NCI-H510A (cell line): ENCODE measurements at regions not wholly inside any gene's neighbourhood (a gene's known extent, or its start where the extent isn't known, plus 50 kb on each side); places are given as distances from the start of the nearest gene placed in this dataset.

ENCODE experiments used
- DNase-seq: peaks from one replicate; lab custom pipeline; 2025; lab: John Stamatoyannopoulos, UW

GRCh38 chr3:118809696-118810498 lies 224.7 kb downstream of the IGSF11 start:
- DNase-seq = no peak

GRCh38 chr3:118810499-118811035 lies 224.1 kb downstream of the IGSF11 start:
- no peak for DNase-seq

DNA sequence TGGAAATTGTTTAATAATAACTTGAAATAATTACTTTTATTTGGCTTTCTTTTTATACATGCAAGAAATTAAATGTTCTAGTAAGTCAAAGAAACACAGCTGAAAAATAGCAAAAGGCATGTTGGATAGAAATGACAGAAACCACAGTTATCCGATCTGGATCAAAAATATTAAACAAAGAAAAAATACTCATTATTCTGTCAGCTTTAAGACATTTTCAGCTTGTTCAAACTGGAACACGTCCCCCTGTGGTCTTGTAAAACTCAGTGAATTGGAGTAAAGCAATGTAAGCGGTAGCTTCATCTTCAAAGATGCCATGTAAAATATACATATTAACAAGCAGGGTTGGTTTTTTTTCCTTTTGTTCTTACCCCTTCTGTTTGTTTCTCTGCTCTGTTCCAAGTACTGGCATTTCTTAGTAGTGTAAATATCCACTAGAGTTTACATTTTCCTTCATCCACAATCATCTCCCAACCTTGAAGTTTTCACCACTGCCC lies 223.4 kb downstream of the IGSF11 start:
- DNase-seq = no peak

- no peak for DNase-seq
Measured at GRCh38 chr3:118813472-118813871, 221.2 kb downstream of the IGSF11 start.

DNA sequence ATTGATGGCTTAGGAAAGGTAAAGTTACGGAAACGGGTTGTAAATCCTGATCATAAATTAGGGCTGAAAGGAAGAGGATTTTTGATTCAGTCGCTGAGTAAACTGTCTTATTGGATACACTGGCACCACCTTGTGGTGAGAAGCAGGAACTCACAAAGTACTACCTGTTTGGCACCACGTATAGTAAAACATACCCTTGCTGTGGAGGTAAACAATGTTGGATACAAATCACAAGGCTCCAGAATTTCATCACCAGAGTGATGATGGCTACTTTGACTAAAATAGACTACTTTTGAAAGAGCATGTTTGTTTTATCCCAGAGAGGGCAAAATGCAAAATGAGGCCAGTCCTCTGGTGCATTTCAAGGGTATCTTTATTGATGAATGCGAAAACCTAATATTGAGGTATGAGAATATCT lies 216.9 kb downstream of the IGSF11 start:
- no peak for DNase-seq

DNA sequence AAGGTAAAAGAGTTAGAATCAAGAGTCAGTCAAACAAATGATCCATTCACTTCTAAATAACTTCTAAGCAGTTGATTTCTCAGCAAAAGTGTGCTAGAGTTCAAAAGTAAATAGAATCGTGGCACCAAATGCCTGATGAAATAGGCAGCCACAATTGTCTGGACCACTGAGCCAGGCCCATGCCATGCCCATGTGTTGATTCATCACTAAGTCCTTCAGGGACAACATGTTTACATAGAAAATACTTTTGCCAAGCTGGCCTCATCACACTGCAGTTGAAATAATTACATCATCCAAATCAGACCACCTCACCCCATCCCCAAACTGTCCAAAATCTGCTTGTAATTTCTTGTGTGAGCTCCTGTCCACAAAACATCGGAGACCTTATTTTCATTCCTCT lies 216.3 kb downstream of the IGSF11 start:
- no peak for DNase-seq

DNA sequence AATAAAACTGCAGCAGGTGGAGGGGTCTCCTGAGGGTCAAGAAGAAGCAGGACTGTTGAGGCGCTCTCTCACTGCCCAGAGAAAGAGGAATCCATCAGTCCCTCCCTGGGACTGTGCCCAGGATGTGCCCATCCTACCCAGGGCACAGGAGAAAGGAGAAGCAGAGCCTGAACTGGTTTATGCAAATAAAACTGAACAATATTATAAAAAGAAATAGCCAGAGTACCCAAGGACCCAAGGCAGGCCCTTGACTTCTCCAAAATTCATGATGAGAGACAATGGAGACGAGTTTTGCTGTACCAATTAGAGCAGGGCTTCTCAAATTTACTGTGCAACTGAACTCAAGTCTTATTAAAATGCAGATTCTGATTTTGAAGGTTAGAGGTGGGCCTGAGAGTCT lies 211.0 kb downstream of the IGSF11 start:
- DNase-seq = no peak

DNA sequence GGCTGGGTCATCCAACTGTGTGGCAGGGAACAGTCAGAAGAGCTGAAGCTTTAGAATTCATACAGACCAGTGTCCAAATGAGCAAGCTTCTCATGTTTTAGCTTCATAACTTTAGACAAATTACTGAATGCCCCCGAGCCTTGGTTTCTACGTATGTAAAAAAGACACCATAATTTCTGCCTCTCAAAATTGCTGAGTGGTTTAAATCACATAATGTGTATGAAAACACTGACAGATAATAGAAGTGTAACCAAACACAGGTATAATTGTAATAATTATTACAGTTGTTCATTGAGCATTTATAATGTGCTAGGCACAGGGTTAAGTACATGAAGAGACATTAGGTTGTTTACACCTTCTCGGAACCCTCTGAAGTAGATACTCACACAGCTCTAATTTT lies 207.2 kb downstream of the IGSF11 start:
- no peak for DNase-seq

DNA sequence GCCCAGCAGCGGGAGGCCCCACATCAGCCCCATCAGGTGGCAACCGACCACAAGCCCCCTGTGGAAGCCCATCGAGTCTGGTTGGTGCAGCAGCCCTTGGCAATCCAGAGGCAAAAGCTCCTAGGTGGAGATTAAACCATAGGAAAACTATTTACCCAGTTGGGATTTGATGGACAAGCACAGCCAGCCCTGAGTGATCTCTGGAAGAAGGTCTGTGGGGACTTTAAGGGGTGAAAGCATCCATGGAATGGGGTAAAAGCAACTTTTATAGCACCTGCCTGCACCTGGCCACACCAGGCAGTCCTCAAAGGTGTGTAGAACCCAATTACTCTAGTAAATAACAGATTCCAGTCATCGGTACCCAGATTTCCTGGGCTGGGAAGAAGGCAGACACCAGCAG lies 206.3 kb downstream of the IGSF11 start:
- no peak for DNase-seq

- DNase-seq = no peak
Measured at GRCh38 chr3:118833075-118833474, 201.6 kb downstream of the IGSF11 start.

GRCh38 chr3:118838871-118839270 lies 195.8 kb downstream of the IGSF11 start:
- DNase-seq = no peak

GRCh38 chr3:118842147-118842863 lies 192.3 kb downstream of the IGSF11 start:
- no peak for DNase-seq

- DNase-seq = no peak
Measured at GRCh38 chr3:118846176-118846575, 188.5 kb downstream of the IGSF11 start.
